ENCODE measurements at regions not wholly inside any gene's neighbourhood (a gene's known extent, or its start where the extent isn't known, plus 50 kb on each side); places are given as distances from the start of the nearest gene placed in this dataset.

DNA sequence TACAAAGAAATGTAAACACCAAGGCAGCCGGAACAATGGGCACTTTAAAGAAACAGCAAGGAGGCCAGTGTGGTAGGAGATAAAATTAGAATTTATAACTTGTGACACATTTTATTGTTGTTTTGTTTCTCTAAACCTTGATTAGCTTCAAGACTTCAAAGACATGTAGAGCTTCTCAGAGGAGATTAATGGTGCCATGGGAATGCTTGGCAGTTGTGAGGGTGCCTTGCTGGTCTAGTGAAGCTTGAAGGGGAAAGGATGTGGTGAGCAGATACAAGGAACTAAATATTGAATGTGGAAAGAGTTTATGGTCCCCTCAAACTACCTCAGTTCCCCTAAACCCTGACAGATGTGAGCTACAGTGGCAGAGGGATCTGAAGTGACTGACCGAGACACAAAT lies 322.4 kb upstream of the ADAMTS16 start:
- H3K9me3 ChIP-seq: no peaks in the 10 kb centered on the region
- H3K4me3 ChIP-seq: no peak overlapping the region
- TF ChIP-seq SMC3 (IDR thresholded peaks at IDR 0.05) (no peak), CBX2 (IDR thresholded peaks at IDR 0.05; ENCODE audit: borderline replicate concordance, low read depth) (no peak), TFCP2L1 (CRISPR knock-in tag; IDR thresholded peaks at IDR 0.05) (no peak), MAFK (IDR thresholded peaks at IDR 0.05; ENCODE audit: partially characterized antibody) (no peak), NFE2L2 (conservative IDR thresholded peaks at IDR 0.05; ENCODE audit: low read length) (no peak), CEBPB (IDR thresholded peaks at IDR 0.05) (no peak), BHLHE40 (IDR thresholded peaks at IDR 0.05; ENCODE audit: low read depth, low read length) (no peak), SREBF2 (IDR thresholded peaks at IDR 0.05) (no peak), EHMT2 (IDR thresholded peaks at IDR 0.05; ENCODE audit: low read depth) (no peak), JUNB (IDR thresholded peaks at IDR 0.05) (no peak), GATA3 (IDR thresholded peaks at IDR 0.05; ENCODE audit: borderline replicate concordance) (no peak), CHD4 (IDR thresholded peaks at IDR 0.05; ENCODE audit: borderline replicate concordance) (no peak), NPAS2 (CRISPR knock-in tag; IDR thresholded peaks at IDR 0.05; ENCODE audit: borderline replicate concordance) (no peak), FOSB (CRISPR knock-in tag; IDR thresholded peaks at IDR 0.05) (no peak)
- TF ChIP-seq, protein P1, sequence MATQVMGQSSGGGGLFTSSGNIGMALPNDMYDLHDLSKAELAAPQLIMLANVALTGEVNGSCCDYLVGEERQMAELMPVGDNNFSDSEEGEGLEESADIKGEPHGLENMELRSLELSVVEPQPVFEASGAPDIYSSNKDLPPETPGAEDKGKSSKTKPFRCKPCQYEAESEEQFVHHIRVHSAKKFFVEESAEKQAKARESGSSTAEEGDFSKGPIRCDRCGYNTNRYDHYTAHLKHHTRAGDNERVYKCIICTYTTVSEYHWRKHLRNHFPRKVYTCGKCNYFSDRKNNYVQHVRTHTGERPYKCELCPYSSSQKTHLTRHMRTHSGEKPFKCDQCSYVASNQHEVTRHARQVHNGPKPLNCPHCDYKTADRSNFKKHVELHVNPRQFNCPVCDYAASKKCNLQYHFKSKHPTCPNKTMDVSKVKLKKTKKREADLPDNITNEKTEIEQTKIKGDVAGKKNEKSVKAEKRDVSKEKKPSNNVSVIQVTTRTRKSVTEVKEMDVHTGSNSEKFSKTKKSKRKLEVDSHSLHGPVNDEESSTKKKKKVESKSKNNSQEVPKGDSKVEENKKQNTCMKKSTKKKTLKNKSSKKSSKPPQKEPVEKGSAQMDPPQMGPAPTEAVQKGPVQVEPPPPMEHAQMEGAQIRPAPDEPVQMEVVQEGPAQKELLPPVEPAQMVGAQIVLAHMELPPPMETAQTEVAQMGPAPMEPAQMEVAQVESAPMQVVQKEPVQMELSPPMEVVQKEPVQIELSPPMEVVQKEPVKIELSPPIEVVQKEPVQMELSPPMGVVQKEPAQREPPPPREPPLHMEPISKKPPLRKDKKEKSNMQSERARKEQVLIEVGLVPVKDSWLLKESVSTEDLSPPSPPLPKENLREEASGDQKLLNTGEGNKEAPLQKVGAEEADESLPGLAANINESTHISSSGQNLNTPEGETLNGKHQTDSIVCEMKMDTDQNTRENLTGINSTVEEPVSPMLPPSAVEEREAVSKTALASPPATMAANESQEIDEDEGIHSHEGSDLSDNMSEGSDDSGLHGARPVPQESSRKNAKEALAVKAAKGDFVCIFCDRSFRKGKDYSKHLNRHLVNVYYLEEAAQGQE (IDR thresholded peaks at IDR 0.05): no peak
- TF ChIP-seq, protein P2, sequence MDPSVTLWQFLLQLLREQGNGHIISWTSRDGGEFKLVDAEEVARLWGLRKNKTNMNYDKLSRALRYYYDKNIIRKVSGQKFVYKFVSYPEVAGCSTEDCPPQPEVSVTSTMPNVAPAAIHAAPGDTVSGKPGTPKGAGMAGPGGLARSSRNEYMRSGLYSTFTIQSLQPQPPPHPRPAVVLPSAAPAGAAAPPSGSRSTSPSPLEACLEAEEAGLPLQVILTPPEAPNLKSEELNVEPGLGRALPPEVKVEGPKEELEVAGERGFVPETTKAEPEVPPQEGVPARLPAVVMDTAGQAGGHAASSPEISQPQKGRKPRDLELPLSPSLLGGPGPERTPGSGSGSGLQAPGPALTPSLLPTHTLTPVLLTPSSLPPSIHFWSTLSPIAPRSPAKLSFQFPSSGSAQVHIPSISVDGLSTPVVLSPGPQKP (IDR thresholded peaks at IDR 0.05; ENCODE audit: low read depth, low read length): no peak
- H3K27ac ChIP-seq: no peak overlapping the region
- ATAC-seq: no peak
- no peaks in the 10 kb centered on the region for H3K4me1 ChIP-seq
- H3K4me2 ChIP-seq: no peak overlapping the region
- CTCF ChIA-PET: no interaction called here
- no peak for FAIRE-seq
- no peak for DNase-seq (ENCODE audit: low read depth in 1 of 2, low spot score in 1 of 2)
- POLR2A ChIA-PET: no interaction called here
- WGBS (ENCODE audit: missing lambda C conversion rate): 20% methylated on average over 2 of the region's 2 CpGs

DNA sequence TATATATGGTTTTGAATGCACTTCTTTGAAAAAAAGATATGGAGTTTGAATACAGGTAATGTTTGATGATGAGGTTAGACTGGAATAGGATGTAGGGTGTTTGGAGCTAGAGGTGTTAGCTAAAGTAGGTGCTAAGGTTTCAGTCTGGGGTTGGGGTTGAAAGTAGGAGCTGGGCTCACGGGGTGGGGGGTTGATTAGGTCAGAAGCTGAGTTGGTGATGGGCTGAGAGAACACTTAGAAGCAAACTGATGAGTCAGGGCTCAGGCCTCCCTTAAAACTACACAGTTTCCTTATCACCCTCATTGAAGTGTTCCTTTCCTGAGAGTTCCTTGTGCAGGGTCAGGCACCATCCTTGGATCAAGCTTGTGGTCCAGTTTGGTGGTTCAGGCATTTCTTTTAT lies 308.8 kb upstream of the ADAMTS16 start:
- no peak overlapping the region for H3K4me3 ChIP-seq
- 8% methylated on average over 1 of the region's 1 CpG for WGBS (ENCODE audit: missing lambda C conversion rate)
- CTCF ChIA-PET: no interaction called here
- TF ChIP-seq HEYL (CRISPR knock-in tag; IDR thresholded peaks at IDR 0.05) (no peak), EHMT2 (IDR thresholded peaks at IDR 0.05; ENCODE audit: low read depth) (no peak), NFE2L2 (conservative IDR thresholded peaks at IDR 0.05; ENCODE audit: low read length) (no peak), MAFK (IDR thresholded peaks at IDR 0.05; ENCODE audit: partially characterized antibody) (no peak), NPAS2 (CRISPR knock-in tag; IDR thresholded peaks at IDR 0.05; ENCODE audit: borderline replicate concordance) (no peak), TP53 (CRISPR knock-in tag; IDR thresholded peaks at IDR 0.05) (no peak), FOXS1 (CRISPR knock-in tag; IDR thresholded peaks at IDR 0.05) (no peak), SMC3 (IDR thresholded peaks at IDR 0.05) (no peak), CBX8 (IDR thresholded peaks at IDR 0.05) (no peak), POLR2A (IDR thresholded peaks at IDR 0.05; ENCODE audit: low read length) (no peak), JUNB (IDR thresholded peaks at IDR 0.05) (no peak), GATA3 (IDR thresholded peaks at IDR 0.05; ENCODE audit: borderline replicate concordance) (no peak)
- TF ChIP-seq, protein P3, sequence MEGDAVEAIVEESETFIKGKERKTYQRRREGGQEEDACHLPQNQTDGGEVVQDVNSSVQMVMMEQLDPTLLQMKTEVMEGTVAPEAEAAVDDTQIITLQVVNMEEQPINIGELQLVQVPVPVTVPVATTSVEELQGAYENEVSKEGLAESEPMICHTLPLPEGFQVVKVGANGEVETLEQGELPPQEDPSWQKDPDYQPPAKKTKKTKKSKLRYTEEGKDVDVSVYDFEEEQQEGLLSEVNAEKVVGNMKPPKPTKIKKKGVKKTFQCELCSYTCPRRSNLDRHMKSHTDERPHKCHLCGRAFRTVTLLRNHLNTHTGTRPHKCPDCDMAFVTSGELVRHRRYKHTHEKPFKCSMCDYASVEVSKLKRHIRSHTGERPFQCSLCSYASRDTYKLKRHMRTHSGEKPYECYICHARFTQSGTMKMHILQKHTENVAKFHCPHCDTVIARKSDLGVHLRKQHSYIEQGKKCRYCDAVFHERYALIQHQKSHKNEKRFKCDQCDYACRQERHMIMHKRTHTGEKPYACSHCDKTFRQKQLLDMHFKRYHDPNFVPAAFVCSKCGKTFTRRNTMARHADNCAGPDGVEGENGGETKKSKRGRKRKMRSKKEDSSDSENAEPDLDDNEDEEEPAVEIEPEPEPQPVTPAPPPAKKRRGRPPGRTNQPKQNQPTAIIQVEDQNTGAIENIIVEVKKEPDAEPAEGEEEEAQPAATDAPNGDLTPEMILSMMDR (IDR thresholded peaks at IDR 0.05): no peak
- TF ChIP-seq, protein P4, sequence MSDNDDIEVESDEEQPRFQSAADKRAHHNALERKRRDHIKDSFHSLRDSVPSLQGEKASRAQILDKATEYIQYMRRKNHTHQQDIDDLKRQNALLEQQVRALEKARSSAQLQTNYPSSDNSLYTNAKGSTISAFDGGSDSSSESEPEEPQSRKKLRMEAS (IDR thresholded peaks at IDR 0.05): no peak
- no peak overlapping the region for H3K27ac ChIP-seq
- H3K4me2 ChIP-seq: no peak overlapping the region
- ATAC-seq (no peak), DNase-seq (ENCODE audit: low read depth in 1 of 2, low spot score in 1 of 2) (no peak), FAIRE-seq (no peak)
- H3K9me3 ChIP-seq: no peaks in the 10 kb centered on the region
- no peaks in the 10 kb centered on the region for H3K4me1 ChIP-seq
- POLR2A ChIA-PET: no interaction called here
